ENCODE measurements at regions not wholly inside any gene's neighbourhood (a gene's known extent, or its start where the extent isn't known, plus 50 kb on each side); places are given as distances from the start of the nearest gene placed in this dataset.

DNA sequence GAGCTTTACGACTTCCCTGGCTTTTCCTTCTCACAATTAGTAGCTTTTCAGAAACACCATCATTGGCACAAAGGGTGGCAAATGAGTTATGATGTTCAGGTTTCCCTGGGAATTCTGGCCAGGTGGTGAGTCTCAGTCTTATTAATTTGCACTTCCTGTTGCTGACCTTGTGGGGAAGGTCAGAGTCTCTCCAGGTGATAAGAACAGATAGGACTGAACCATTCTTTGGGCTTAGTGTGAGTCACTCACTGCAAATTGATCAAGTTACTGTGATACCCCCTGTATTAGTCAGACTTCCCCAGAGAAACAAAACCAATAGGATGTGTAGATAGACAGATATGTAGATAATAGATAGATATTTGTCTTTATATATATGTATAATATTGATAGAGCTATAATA lies 53.8 kb upstream of the RANBP3L start:
- DNase-seq (ENCODE audit: low read depth, low spot score): no peak

- no peak for DNase-seq (ENCODE audit: low read depth, low spot score)
Measured at GRCh38 chr5:36356915-36357314, 55.2 kb upstream of the RANBP3L start.

- DNase-seq (ENCODE audit: low read depth, low spot score): no peak
Measured at GRCh38 chr5:36357391-36357975, 55.8 kb upstream of the RANBP3L start.

GRCh38 chr5:36359267-36359666 lies 57.6 kb upstream of the RANBP3L start:
- DNase-seq (ENCODE audit: low read depth, low spot score): no peak

DNA sequence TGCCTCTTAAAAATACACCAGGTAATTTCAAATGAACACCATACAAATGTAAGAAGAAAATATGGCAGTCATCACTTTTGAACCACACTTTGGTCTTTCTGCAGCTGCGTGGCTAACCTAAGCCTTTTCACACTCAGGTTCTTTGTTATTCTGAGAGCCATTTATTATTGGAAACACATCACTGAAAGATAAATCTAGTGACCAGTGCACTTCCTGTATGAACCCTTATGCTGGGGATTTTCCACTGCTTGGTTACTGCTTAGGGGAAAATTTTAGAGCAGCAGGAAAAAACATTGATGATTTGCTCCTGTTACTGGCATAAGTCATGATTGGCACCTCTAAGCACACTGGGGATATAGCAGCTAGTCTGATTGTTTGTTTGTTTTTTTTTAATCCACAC lies 58.6 kb upstream of the RANBP3L start:
- DNase-seq (ENCODE audit: low read depth, low spot score): no peak

DNA sequence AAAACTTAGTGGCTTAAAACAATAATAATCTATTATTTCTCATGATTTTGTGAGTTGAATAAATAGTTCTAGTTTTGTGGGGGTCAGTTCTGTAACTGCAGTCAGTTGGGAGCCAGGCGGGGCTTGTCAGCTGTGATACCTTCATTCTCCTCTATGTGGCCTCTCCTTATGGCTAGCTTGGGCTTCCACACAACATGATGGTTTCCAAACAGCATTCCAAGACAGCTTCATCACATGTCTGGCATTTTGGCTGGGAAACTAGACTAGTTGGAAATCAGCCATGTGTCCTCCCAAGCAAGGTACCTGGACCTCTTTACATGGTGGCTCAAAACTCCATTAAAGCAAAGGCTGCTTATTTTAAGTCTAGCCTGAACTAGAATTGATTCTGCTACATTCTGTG lies 61.4 kb upstream of the RANBP3L start:
- DNase-seq (ENCODE audit: low read depth, low spot score): no peak

DNA sequence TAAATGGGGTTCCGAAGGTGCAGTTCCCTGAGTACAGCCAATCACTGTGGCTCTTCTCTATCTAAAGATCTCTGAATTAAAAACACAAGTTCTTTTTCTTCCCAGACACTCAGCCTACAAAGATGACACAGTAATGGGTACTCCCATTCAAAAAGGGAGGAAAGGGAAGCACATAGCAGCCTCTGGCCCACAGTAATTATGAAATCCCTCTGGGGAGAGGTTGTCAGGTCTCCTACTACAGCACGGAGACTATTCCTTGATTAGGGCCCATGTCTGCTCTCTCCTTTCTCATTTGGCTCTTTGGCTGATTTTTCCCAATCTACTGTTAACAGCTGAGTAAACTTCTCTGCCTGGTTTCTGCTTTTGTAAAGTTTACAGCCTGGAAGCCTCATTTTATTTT lies 62.0 kb upstream of the RANBP3L start:
- no peak for DNase-seq (ENCODE audit: low read depth, low spot score)

GRCh38 chr5:36364473-36364872 lies 62.8 kb upstream of the RANBP3L start:
- no peak for DNase-seq (ENCODE audit: low read depth, low spot score)

- DNase-seq (ENCODE audit: low read depth, low spot score): no peak
Measured at GRCh38 chr5:36365896-36366295, 64.2 kb upstream of the RANBP3L start.

DNA sequence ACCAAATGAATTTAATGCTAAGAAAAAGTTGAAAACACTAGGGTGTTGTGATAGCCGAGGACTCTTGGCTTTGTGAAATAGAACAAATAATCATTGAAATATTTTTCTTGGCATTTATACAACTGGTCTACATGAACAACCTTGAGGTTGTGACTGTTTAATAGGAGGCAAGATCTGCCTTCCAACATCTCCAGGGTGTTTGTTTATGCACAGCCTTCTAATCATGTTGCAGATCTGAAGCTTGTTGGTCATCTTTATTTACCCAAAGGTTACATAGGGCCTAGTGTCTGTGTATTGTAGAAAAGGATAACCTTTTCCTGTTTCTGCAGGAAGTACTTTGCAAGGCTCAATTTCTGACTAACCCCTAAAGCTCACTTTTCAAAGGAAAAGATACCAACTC lies 65.2 kb upstream of the RANBP3L start:
- DNase-seq (ENCODE audit: low read depth, low spot score): no peak

DNA sequence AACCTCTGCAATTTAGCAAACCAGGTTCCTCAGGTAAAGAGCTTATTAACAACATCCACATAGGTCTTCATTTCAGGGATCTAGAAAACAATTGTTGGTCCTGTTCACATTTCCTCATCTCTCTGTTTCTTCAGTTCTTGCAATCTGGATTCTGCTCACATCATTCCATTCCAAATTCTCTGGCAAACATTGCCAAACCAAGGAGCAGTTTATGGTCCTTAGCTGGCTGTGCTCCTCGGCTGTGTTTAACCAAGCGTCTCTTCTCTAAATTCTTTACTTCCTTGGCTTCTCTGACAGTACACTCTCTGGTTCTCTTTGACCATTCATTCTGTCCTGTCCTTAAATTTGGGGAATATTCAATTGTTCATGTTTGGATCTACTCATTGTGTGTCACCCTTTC lies 65.8 kb upstream of the RANBP3L start:
- no peak for DNase-seq (ENCODE audit: low read depth, low spot score)

DNA sequence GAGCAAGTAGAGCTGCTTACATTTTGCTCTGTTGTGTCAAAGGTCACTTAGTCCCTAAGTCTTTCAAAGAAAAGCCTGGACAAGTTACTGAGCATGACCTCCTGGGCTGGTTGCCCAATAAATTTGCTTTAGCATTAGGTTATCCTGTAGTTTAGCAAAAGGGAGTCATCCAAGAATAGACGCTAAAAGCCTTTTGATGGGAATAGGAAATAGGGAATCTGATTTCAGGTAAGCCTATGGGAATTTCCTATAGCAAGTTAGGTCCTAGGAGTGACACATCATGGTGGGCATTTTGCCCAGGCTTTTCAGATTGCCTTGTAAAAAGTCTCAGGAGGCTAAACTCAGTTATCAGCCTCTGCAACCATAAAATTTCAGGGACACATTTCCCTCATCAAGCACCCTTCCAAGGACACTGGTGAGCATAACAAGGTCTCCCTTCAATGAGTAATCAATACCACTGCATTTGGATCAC lies 67.6 kb upstream of the RANBP3L start:
- DNase-seq (ENCODE audit: low read depth, low spot score): no peak

DNA sequence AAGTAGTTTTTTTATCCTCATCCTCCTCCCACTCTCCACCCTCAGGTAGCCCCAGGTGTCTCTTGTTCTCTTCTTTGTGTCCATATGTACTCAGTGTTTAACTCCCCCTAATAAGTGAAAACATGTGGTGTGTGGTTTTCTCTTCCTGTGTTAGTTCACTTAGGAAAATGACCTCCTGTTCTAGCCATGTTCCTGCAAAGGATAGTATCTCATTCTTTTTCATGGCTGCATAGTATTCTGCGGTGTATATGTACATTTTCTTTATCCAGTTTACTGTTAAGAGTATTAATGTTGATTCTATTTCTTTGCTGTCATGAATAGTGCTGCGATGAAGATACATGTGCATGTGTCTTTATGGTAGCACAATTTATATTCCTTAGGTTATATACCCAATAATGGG lies 68.4 kb upstream of the RANBP3L start:
- DNase-seq (ENCODE audit: low read depth, low spot score): no peak

DNA sequence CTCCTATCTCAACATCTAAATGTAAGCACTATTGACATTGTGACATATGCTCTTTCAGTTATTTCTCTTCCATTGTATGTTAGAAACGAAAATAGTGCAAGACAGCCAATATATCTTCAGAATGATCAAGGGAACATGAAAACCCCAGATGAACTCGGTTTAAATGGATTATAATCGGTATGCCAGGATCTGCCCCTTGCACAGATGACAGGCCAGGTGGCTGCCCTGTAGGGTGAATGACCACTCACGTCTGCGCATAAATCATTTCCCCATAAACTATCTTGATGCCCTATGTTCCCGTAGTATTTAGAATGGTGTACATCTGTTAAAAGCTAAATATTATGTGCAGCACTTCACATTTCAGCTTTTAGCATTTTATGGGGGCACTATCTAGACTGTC lies 69.7 kb upstream of the RANBP3L start:
- no peak for DNase-seq (ENCODE audit: low read depth, low spot score)

DNA sequence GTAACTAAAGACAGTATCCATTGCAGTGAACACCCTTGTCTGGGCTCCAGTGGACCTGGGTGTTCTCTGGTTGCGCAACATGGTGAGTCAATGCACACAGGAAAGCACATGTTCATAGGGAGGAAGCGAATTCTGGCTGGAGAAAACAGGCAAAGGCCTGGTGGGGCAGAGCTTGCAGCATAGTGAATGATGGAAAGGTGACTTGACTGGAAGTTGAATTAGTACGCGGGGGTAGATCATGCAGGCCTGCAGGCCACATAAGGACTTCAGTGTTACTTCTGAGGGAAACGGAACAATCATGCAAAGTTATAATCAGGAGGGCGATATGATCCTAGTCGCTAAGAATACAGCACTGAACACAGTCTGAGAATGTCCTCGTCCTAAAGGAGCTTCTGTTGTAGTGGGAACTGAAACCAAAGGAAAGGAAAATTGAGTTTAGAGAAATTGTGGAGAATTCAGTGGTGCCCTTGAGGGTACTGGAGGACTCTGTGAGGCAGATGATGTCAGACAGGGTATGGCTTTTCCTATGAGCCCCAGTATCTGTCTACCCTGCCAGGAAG lies 71.9 kb upstream of the RANBP3L start:
- DNase-seq (ENCODE audit: low read depth, low spot score): no peak

- no peak for DNase-seq (ENCODE audit: low read depth, low spot score)
Measured at GRCh38 chr5:36374266-36374862, 72.7 kb upstream of the RANBP3L start.

DNA sequence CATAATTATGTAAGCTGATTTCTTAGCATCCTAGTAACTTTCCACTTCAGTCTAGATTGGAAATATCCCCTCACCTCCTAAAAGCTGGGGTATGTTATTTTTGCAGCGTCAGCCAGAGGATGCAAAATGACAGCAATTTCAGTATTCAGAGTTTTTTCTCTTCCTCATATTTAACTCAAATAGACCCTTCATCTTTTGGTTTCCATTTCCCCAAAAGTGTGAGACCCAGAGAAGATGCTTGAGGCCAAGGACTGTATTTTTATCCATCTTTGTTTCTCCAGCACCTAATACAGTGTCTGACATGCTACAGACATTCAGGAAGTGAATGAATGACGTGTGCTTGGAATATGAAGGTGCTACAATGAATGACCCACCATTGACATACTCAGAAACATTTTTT lies 75.5 kb upstream of the RANBP3L start:
- DNase-seq (ENCODE audit: low read depth, low spot score): no peak

GRCh38 chr5:36378551-36378950 lies 76.8 kb upstream of the RANBP3L start:
- DNase-seq (ENCODE audit: low read depth, low spot score): no peak

DNA sequence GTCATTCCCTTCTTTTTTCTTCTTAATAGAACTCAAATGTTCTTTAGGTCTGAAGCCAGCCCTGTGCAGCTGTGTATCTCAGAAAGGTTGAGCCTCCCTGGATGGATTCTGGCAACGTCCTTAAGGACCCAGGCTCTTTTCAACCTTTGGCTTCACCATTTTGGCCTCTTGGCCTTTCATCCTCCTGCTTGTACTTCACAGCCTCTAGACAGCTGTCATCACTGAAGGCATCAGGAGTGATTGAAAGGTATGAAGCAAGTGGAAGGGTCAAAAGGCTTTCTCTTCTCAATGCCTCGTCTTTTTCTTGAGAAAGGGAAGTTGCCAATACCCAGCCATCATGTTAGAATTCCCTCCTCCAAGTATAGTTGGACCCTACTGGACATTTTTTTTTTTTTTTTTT lies 81.2 kb upstream of the RANBP3L start:
- DNase-seq (ENCODE audit: low read depth, low spot score): no peak

- DNase-seq (ENCODE audit: low read depth, low spot score): no peak
Measured at GRCh38 chr5:36383942-36384341, 82.2 kb upstream of the RANBP3L start.

GRCh38 chr5:36384845-36385244 lies 83.1 kb upstream of the RANBP3L start:
- no peak for DNase-seq (ENCODE audit: low read depth, low spot score)

DNA sequence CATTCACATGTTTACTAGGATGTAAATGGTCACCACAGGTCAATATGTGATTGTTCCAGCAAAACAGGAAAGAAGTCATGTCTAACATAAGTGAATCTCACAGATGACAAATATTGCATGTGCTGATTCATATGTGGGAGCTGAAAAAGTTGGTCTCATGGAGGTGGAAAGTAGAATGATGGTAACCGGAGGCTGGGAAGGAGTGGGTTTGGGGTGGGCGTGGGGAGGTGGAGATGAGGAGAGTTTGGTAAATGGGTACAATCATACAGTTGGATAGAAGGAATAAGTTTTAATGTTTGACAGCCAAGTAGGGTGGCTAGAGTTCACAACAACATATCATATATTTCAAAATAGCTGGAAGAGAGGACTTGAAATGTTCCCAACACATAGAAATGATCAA lies 83.8 kb upstream of the RANBP3L start:
- no peak for DNase-seq (ENCODE audit: low read depth, low spot score)

DNA sequence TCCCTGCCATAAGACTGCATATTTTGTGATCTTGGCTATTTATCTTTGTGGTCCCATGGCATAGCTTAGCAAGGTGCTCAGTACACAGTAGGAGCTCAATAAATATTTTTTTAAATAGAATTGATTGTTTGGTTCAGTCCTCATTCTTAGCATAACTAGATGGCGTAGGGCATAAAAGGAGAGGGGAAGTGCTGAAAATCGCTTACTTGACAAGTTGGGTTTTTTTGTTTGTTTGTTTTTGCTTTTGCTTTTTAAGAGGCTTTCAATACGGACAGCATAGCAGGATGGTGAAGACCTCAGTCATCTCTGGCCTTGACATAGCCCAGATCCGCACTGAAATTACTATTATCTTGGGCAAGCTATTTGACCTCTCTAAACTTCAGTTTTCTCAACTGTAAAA lies 86.6 kb upstream of the RANBP3L start:
- DNase-seq (ENCODE audit: low read depth, low spot score): no peak

- no peak for DNase-seq (ENCODE audit: low read depth, low spot score)
Measured at GRCh38 chr5:36389245-36389644, 87.5 kb upstream of the RANBP3L start.
